ENCODE measurements at regions not wholly inside any gene's neighbourhood (a gene's known extent, or its start where the extent isn't known, plus 50 kb on each side); places are given as distances from the start of the nearest gene placed in this dataset.

GRCh38 chr4:104677116-104677515, 182.4 kb upstream of the CXXC4 start:
- no peak for DNase-seq (ENCODE audit: low read depth)

- no peak for DNase-seq (ENCODE audit: low read depth)
Observed at GRCh38 chr4:104682311-104682710, 187.6 kb upstream of the CXXC4 start.

GRCh38 chr4:104693601-104694201, 199.0 kb upstream of the CXXC4 start:
- peak; percentile 2 for DNase-seq (ENCODE audit: low read depth)

- DNase-seq (ENCODE audit: low read depth) = no peak
Observed at GRCh38 chr4:104716584-104716983, 221.9 kb upstream of the CXXC4 start.

- no peak for DNase-seq (ENCODE audit: low read depth)
Observed at GRCh38 chr4:104719539-104720230, 225.0 kb upstream of the CXXC4 start.

GRCh38 chr4:104722467-104722866, 227.8 kb upstream of the CXXC4 start:
- peak; percentile 2 for DNase-seq (ENCODE audit: low read depth)

- no peak for DNase-seq (ENCODE audit: low read depth)
Observed at GRCh38 chr4:104726002-104726401, 231.3 kb upstream of the CXXC4 start.

GRCh38 chr4:104727643-104728042, 232.9 kb upstream of the CXXC4 start:
- no peak for DNase-seq (ENCODE audit: low read depth)

GRCh38 chr4:104728380-104729122, 233.9 kb upstream of the CXXC4 start:
- DNase-seq (ENCODE audit: low read depth) = peak; percentile 80

GRCh38 chr4:104732766-104733165, 238.1 kb upstream of the CXXC4 start:
- no peak for DNase-seq (ENCODE audit: low read depth)

- DNase-seq (ENCODE audit: low read depth) = no peak
Observed at GRCh38 chr4:104735174-104735573, 240.5 kb upstream of the CXXC4 start.

- no peak for DNase-seq (ENCODE audit: low read depth)
Observed at GRCh38 chr4:104740161-104740560, 245.5 kb upstream of the CXXC4 start.

- no peak for DNase-seq (ENCODE audit: low read depth)
Observed at GRCh38 chr4:104743215-104743653, 248.5 kb upstream of the CXXC4 start.

- DNase-seq (ENCODE audit: low read depth) = peak; percentile 31
Observed at GRCh38 chr4:104747635-104748034, 252.9 kb upstream of the CXXC4 start.

- DNase-seq (ENCODE audit: low read depth) = no peak
Observed at GRCh38 chr4:104749062-104749461, 254.4 kb upstream of the CXXC4 start.

- no peak for DNase-seq (ENCODE audit: low read depth)
Observed at GRCh38 chr4:104750008-104750407, 255.3 kb upstream of the CXXC4 start.

- no peak for DNase-seq (ENCODE audit: low read depth)
Observed at GRCh38 chr4:104751468-104751867, 256.8 kb upstream of the CXXC4 start.

GRCh38 chr4:104752337-104752736, 257.6 kb upstream of the CXXC4 start:
- no peak for DNase-seq (ENCODE audit: low read depth)

GRCh38 chr4:104756837-104757236, 262.1 kb upstream of the CXXC4 start:
- DNase-seq (ENCODE audit: low read depth) = no peak

- no peak for DNase-seq (ENCODE audit: low read depth)
Observed at GRCh38 chr4:104758574-104758973, 263.9 kb upstream of the CXXC4 start.

GRCh38 chr4:104763554-104764222, 269.0 kb upstream of the CXXC4 start:
- no peak for DNase-seq (ENCODE audit: low read depth)

GRCh38 chr4:104766676-104767075, 272.0 kb upstream of the CXXC4 start:
- DNase-seq (ENCODE audit: low read depth) = no peak

- no peak for DNase-seq (ENCODE audit: low read depth)
Observed at GRCh38 chr4:104772849-104773248, 278.2 kb upstream of the CXXC4 start.
